ENCODE measurements at regions not wholly inside any gene's neighbourhood (a gene's known extent, or its start where the extent isn't known, plus 50 kb on each side); places are given as distances from the start of the nearest gene placed in this dataset.
A peak's percentile ranks its signal among the peaks of the same experiment; 100 is the strongest.
"Not testable (repeated sequence)": the region's sequence is repeated elsewhere in the genome, so short reads cannot be mapped to it uniquely, and the experiment has no call there.

GRCh38 chr18:70413455-70413854 is 124.6 kb downstream of the SOCS6 start:
- no peak for ATAC-seq

GRCh38 chr18:70411876-70412435 is 123.1 kb downstream of the SOCS6 start:
- ATAC-seq: no peak

GRCh38 chr18:70411307-70411706 is 122.5 kb downstream of the SOCS6 start:
- no peak for ATAC-seq

GRCh38 chr18:70405052-70405451 is 116.2 kb downstream of the SOCS6 start:
- no peak for ATAC-seq

GRCh38 chr18:70400476-70400875 is 111.6 kb downstream of the SOCS6 start:
- ATAC-seq: no peak

- ATAC-seq: no peak
These were observed 109.2 kb downstream of the SOCS6 start for GRCh38 chr18:70398076-70398475.

- no peak for ATAC-seq
These were observed 108.5 kb downstream of the SOCS6 start for GRCh38 chr18:70397259-70397925.

- ATAC-seq: not testable (repeated sequence)
These were observed 106.9 kb downstream of the SOCS6 start for GRCh38 chr18:70395771-70396170.

- no peak for ATAC-seq
These were observed 105.8 kb downstream of the SOCS6 start for GRCh38 chr18:70394672-70395071.

- no peak for ATAC-seq
These were observed 101.7 kb downstream of the SOCS6 start for GRCh38 chr18:70390371-70391090.

GRCh38 chr18:70389036-70389435 is 100.2 kb downstream of the SOCS6 start:
- not testable (repeated sequence) for ATAC-seq

GRCh38 chr18:70387027-70387426 is 98.2 kb downstream of the SOCS6 start:
- no peak for ATAC-seq

- ATAC-seq: no peak
These were observed 97.7 kb downstream of the SOCS6 start for GRCh38 chr18:70386582-70386981.

- no peak for ATAC-seq
These were observed 96.6 kb downstream of the SOCS6 start for GRCh38 chr18:70385474-70385873.

- ATAC-seq: peak; percentile 73
These were observed 95.4 kb downstream of the SOCS6 start for GRCh38 chr18:70384181-70384790.

- no peak for ATAC-seq
These were observed 94.3 kb downstream of the SOCS6 start for GRCh38 chr18:70382992-70383717.

GRCh38 chr18:70382017-70382416 is 93.2 kb downstream of the SOCS6 start:
- peak; percentile 84 for ATAC-seq

- peak; percentile 92 for ATAC-seq
These were observed 92.4 kb downstream of the SOCS6 start for GRCh38 chr18:70380915-70381896.
